ENCODE measurements at regions not wholly inside any gene's neighbourhood (a gene's known extent, or its start where the extent isn't known, plus 50 kb on each side); places are given as distances from the start of the nearest gene placed in this dataset.
"Not testable (repeated sequence)": the region's sequence is repeated elsewhere in the genome, so short reads cannot be mapped to it uniquely, and the experiment has no call there.

- DNase-seq: peak in 1 of 5 experiments; percentile 0
These were observed 237.2 kb downstream of the TOX3 start for GRCh38 chr16:52309446-52310416.

- DNase-seq: no peak
These were observed 238.9 kb downstream of the TOX3 start for GRCh38 chr16:52308051-52308450.

DNA sequence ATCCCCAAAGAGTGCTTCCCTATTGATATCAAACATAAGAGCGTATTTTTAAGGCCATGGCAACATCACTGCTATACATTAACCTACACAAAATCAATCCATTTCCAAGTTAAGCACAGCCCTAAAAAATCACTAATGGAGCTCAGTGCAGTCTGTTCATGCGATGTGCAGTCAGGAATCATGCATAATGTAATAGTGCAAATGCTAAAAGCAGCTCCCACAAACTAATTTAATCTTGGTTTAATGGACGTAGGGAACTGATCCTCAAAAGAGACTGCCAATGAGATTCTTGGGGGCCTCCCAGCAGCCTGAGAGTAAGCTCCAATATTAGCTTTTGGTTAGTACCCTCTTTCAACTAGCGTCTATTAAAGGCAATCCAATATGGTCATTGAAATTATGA is 245.9 kb downstream of the TOX3 start:
- no peak for DNase-seq

GRCh38 chr16:52298769-52299168 is 248.2 kb downstream of the TOX3 start:
- no peak for DNase-seq

- DNase-seq: not testable (repeated sequence)
These were observed 250.1 kb downstream of the TOX3 start for GRCh38 chr16:52296706-52297315.

DNA sequence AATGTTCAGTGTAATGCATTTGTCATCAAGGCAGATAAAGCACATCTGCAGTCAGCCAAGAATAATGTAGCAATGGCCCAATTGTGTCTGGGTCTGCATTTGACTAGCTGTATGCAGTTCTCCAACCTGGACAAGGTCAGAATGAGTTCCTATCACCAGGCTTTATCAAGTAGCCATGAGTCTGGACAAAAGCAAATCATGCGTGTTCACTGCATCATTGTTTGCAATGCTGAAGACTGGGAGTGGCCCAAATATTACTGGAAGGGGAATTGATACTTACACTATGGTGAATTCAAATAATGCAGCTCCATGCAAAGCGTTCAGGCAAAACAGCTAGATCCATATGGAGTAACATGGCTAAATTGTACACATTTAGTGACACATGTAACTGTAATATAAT is 250.9 kb downstream of the TOX3 start:
- DNase-seq: no peak

GRCh38 chr16:52294660-52295059 is 252.3 kb downstream of the TOX3 start:
- DNase-seq: no peak

DNA sequence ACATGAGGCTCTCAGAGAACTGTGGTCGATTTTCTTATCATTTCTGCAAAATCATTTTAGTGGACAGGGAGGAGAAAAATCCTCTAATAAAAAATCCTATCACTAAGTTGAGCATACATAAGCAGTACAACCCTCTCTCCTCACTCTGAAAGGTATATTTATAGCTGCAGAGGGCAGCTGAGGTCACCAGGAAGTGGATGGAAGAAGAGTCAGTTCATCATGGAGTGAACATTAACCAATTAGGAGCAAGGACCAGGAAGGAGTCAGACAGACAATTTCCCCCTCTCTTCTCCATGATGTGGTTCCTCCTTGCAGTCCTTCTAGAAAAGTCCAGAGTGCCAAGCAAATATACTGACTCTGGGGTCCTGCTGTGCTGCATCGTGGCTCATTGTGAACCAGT is 253.7 kb downstream of the TOX3 start:
- DNase-seq: no peak

DNA sequence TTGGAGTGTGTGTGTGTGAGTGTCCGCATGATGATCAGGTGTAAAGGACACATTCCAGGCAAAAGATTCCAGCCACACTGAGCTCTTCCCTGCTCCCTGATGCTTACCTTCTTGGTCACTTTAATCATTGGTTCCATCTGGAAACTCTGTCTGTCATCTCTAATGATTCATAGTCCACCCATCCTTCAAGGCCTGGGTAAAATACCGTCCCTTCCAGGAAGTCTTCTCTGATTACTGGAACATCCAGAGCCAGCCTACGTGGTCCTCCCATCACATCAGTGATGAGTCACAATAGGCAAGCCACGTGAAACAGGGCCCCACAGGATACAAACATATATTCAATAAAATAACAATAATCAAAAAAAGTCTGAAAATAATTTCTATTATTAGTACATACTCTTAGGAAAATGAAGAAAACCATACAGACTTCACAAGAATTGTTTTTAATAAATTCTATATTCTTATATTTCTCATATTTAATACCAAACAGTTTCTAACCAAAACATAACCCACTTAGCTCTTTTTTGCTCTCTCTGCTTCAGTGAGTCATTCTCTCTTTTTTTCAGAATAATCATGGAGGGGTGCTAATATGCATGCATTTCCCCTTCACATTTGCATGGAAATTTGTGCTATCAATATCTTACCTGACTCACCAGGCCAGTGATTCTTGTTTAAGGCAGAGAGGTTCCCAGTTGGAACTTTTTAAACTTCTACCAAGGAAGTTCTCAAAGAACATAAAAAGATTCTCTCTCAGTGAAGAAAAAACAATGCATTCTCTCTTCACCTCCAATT is 263.2 kb downstream of the TOX3 start:
- DNase-seq: no peak

DNA sequence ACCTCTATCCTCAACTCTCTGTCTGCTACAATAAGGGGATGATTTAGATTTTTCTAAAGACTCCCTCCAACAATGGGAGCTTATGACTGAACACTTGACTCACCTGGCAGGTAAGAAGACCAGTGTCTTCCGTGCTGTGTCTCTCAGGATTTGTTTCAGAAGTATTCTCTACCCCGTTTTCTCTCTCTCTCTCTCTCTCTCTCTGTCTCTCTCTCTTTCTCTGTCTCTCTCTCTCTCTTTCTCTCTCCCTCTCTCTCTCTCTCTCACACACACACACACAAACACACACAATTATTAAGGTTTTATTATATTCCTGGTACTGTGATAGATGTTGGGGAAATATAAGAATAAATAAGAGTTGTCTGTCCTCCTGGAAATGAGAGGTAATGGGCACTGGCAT is 263.9 kb downstream of the TOX3 start:
- no peak for DNase-seq

DNA sequence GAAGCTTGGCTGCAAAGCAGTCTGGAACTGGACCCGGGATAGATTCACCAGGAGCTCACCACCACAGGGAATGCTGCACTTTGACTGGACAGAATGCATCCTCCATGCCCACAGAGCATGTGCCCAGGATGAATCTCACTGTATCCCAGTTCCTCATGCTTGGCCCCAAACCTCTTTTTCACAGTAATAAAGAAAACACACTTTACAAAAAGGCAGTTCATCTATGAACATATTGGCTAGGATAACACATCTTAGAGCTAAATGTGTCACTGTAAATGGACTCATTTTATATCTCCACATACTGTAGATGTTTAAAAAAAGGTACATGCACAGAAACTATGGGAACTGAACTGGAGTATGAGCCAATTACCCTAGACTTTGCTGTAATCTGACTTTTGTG is 266.9 kb downstream of the TOX3 start:
- no peak for DNase-seq

GRCh38 chr16:52271088-52271750 is 275.7 kb downstream of the TOX3 start:
- no peak for DNase-seq

GRCh38 chr16:52265446-52265861 is 281.5 kb downstream of the TOX3 start:
- DNase-seq: no peak

DNA sequence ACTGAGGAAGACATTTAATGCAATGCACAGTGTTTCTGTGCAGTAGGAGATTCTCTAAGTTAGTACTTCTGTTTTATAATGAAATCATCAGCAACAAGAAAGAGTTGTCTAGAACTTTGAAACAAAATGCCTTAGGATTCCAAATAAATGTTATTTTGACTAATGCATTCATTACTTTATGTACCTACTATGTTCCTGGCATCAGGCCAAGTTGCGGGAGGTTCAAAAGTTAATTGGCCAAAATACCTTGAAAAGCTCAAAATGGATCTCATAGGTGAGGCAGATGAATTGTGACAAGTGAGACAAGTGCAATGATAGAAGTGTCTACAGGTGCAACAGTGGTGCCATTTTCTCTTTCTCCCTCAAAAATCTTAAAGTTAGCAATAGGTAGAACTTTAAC is 289.4 kb downstream of the TOX3 start:
- DNase-seq: no peak

DNA sequence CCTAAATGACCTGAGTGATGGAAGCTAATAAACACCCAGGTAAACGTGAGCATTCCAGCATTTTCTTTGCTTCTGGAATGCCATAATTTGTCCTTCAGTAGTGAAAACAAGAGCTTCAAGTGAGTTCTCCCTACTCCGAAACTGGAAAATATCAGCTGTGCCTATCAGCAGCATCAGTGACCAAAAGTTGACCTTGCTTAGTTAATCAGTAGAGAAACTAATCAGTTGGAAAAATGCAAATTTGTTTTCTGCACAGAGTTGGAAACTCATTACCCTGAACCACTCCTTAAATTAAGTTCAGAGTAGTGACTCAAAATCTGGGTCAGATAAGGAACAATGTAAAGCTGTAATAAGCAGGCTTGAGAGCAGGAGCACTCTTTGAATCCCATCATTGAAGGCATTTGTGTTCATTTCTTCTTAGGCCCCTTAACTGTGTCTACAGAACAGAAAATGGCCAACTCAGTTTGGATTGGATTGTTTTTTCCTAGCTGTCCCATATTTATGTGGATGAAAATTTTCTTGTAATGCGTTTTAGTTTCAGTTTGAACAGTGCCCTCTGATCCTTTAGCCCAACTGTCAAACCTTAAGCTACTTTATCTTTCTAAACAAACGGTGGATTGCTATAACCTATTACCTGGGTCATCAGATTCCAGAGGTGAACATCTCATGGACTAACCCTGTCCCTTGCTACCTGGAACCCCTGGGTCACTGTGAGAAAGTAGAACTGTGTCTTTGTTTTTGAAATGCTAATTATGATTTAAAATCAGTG is 290.4 kb downstream of the TOX3 start:
- DNase-seq: no peak

GRCh38 chr16:52254746-52255145 is 292.2 kb downstream of the TOX3 start:
- no peak for DNase-seq

DNA sequence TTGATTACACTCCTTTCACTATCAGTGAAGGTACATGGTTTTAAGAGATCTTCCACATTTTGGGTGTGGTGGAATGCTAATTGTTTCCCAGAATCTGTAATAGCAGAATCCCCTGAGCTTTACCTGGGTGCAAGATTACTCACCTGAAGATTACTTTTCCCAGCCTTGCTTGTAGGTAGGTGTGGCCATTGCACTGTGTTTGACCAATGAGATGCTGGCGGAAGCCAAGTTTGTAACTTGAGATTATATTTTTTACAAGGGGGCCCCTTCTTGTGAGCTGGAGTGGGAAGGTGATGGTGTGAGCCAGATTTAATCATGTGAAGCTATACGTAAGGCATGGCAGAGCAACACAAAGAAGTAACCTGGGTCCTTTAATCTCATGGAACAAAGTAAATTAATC is 294.3 kb downstream of the TOX3 start:
- no peak for DNase-seq

DNA sequence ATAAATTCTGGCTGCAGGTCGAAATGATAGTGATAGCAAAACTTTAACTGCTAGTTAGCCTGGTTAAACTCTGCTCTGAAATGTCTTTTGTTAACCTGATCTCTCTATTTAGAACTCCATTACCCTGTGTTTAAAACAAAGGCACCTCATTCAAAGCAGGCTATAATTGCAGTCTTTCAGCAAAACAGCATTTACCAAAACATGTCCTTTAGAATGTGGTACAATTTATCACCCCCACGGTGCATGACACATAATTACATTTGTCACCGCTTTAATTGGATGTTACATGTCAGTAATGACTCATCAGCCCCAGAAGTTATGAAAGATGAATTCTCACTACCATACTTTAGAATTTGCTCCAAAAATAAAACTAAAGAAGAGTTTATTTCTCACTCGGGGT is 295.4 kb downstream of the TOX3 start:
- DNase-seq: no peak

DNA sequence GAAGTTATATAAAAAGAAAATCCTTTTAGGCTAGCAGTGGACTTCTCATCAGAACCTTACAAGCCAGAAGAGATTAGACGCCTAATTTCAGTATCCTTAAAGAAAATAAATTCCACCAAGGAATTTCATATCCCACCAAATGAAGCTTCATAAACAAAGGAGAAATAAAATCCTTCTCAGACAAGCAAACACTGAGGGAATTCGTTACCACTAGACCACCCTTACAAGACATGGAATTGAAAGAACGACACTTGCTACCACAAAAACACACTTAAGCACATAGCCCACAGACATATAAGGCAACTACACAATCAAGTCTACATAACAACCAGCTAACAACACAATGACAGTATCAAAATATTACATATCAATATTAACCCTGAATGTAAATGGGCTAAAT is 299.2 kb downstream of the TOX3 start:
- no peak for DNase-seq

DNA sequence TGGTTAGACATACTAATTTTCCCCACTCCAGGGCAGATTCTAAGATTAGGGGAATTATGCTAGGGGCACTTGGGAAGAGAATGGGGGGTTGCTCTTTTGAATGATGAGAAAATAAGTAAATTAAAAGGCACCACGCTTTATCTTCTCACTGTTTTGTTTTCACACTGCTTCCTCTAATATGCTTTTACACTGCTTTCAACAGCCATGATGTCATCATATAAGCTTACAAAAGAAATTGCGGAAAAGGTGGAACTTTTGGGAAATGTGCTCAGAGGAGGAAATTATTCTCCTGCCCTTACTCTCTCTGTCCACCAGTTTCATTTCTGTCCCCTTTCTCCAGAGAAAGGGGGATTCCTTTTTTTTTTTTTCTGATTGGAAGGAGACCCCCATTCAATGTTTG is 308.2 kb downstream of the TOX3 start:
- DNase-seq: no peak

- no peak for DNase-seq
These were observed 309.1 kb downstream of the TOX3 start for GRCh38 chr16:52237823-52238222.

DNA sequence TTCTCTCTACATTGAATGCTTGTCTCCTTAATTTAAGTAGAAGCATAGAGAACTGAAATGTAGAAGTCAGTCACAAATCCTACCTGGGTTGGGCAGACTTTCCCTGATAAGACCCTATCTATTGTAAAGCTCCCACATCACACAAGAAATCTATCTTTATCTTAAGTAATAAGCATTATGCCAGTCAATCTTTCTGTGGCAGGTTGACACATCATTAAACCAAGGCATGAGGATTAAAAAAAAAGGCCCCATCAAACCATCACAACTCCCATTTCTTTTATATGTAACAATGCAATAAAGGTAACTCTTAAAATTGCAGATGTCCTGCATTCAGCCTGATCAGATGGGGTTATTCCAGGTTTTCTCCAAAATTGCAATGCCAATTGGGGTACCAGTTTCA is 311.8 kb downstream of the TOX3 start:
- DNase-seq: no peak
